SKM-1 treated with dmso at 0.1 percent for 144 hours (cell line): ENCODE measurements at regions not wholly inside any gene's neighbourhood (a gene's known extent, or its start where the extent isn't known, plus 50 kb on each side); places are given as distances from the start of the nearest gene placed in this dataset.
"Not testable (repeated sequence)": the region's sequence is repeated elsewhere in the genome, so short reads cannot be mapped to it uniquely, and the experiment has no call there.

Source experiments
- DNase-seq: peaks from one replicate; lab custom pipeline; 2025; ENCODE audit not compliant: unreplicated experiment; lab: John Stamatoyannopoulos, UW

- no peak for DNase-seq
Measured at GRCh38 chr7:17083392-17084165, 201.8 kb upstream of the AGR3 start.

GRCh38 chr7:17084166-17084475 is 202.3 kb upstream of the AGR3 start:
- no peak for DNase-seq

GRCh38 chr7:17085186-17085585 is 203.4 kb upstream of the AGR3 start:
- no peak for DNase-seq

GRCh38 chr7:17086403-17086802 is 204.6 kb upstream of the AGR3 start:
- DNase-seq = no peak

GRCh38 chr7:17090751-17091150 is 207.7 kb upstream of the AHR start:
- DNase-seq = no peak

DNA sequence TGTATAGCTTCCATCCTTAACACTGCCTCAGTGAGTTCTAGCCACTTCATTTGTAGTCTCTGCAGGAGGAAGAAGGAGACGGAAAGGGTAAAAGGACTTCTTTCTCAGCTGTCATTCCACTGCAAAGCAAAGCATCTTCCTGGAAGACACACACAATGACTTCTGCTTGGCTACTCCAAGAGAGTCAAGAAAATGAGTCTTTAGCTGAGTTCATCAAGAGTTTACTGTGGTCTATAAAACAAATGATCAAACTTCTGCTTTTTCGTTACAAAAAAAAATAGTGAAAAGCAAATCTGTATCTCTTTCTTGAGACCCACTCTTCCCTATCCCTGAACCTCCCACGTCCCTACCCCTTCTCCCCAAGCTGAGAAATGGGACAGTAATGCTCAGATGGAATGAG is 205.0 kb upstream of the AHR start:
- DNase-seq = no peak

- DNase-seq = no peak
Measured at GRCh38 chr7:17094963-17095574, 203.4 kb upstream of the AHR start.

- DNase-seq = no peak
Measured at GRCh38 chr7:17095931-17096330, 202.5 kb upstream of the AHR start.

GRCh38 chr7:17097668-17098297 is 200.7 kb upstream of the AHR start:
- DNase-seq = no peak

GRCh38 chr7:17098515-17098914 is 199.9 kb upstream of the AHR start:
- no peak for DNase-seq

- DNase-seq = no peak
Measured at GRCh38 chr7:17099083-17099973, 199.1 kb upstream of the AHR start.

GRCh38 chr7:17099974-17100509 is 198.4 kb upstream of the AHR start:
- DNase-seq = not testable (repeated sequence)

DNA sequence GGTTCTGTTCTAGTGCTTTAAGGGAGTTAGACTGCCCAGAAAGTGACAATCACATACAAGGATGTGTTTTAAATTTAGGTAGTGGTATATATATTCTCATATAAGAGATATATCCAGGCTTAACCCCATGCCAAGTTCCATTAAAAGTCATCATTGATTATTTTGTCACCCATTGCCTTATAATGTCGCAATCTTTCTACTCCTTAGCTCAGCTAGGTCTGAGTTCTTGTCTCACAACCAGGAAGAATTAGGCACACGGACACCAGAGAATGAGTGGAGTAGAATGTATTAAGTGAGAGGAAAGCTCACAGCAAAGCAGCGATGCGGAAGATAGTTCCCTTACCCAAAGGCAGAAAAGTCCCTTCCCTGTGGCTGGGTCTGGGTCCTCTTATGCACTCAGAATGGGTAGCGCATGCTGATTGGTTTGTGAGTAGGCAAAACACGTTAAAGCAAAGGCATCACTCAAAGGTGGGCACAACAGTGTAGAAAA is 197.2 kb upstream of the AHR start:
- no peak for DNase-seq

DNA sequence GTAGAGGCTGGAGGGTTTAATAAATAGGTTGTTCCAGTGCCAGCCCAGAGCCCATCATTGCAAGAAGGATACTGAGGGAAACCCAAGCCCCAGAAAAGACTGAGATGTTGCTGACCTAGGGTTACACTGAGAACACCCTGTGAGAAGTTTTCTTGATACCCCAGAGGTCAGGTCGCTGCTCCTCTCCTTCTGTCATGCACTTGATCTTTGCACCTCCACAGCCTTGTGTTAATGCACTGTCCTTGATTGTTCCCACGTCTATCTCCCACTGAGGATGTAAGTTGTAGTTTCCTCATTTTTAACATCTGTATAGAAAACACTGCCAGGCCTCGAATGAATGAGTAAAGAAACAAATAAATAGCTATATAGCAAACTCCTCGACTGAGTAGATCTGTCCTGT is 195.3 kb upstream of the AHR start:
- DNase-seq = no peak

DNA sequence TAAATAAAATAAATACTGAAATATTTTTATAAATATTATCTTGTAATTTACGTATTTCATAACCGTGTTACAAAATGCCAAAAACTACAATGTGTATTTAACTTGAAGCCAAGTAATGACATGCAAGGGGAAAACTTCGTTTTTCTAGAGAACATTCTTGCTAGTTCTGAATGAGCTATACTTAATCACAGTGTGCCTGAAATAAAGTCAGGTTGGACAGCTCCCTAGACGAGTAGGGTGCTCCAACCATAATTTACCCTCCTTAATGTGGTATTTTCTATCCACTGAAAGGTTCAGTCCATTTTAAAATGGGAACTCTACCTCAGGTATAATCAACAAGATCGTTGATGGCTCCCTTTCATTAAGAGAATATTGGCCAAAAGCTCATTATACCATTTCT is 194.5 kb upstream of the AHR start:
- DNase-seq = no peak

GRCh38 chr7:17104419-17104818 is 194.0 kb upstream of the AHR start:
- no peak for DNase-seq

DNA sequence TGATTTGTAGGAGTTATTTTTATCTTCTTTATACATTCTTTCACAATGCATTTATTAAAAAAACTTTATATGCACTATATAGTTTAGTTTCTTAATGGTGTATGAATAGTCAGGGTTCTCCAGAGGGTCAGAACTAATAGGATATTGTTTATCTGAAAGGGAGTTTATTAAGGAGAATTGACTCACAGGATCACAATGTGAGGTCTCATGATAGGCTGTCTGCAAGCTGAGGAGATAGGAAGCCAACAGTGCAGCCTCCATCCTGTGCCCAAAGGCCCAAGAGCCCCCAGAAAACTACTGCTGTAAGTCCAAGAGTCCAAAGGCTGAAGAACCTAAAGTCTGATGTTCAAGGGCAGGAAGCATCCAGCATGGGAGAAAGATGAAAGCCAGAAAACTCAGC is 192.8 kb upstream of the AHR start:
- DNase-seq = no peak

GRCh38 chr7:17108049-17108584 is 190.3 kb upstream of the AHR start:
- no peak for DNase-seq

GRCh38 chr7:17109020-17109419 is 189.4 kb upstream of the AHR start:
- DNase-seq = no peak

DNA sequence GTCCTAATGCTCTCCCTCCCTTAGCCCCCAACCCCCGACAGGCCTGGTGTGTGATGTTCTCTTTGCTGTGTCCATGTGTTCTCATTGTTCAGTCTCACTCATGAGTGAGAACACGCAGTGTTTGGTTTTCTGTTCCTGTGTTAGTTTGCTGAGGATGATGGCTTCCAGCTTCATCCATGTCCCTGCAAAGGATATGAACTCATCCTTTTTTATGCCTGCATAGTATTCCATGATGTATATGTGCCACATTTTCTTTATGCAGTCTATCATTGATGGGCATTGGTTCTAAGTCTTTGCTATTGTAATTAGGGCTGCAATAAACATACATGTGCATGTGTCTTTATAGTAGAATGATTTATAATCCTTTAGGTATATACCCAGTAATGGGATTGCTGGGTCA is 184.7 kb upstream of the AHR start:
- not testable (repeated sequence) for DNase-seq

DNA sequence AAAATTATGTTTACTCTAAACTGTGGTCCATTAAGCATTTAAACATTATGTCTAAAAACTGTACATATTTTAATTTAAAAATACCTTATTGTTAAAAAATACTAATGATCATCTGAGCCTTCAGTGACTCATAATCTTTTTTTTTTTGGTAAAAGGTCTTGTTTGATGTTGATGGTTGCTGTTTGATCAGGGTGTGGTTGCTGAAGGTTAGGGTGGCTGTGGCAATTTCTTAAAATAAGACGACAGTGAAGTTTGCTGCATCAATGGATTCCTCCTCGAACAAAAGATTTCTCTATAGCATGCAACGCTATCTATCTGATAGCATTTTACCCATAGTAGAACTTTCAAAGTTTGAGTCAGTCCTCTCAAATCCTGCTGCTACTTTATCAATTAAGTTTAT is 180.0 kb upstream of the AHR start:
- no peak for DNase-seq
